ENCODE measurements at regions not wholly inside any gene's neighbourhood (a gene's known extent, or its start where the extent isn't known, plus 50 kb on each side); places are given as distances from the start of the nearest gene placed in this dataset.

DNA sequence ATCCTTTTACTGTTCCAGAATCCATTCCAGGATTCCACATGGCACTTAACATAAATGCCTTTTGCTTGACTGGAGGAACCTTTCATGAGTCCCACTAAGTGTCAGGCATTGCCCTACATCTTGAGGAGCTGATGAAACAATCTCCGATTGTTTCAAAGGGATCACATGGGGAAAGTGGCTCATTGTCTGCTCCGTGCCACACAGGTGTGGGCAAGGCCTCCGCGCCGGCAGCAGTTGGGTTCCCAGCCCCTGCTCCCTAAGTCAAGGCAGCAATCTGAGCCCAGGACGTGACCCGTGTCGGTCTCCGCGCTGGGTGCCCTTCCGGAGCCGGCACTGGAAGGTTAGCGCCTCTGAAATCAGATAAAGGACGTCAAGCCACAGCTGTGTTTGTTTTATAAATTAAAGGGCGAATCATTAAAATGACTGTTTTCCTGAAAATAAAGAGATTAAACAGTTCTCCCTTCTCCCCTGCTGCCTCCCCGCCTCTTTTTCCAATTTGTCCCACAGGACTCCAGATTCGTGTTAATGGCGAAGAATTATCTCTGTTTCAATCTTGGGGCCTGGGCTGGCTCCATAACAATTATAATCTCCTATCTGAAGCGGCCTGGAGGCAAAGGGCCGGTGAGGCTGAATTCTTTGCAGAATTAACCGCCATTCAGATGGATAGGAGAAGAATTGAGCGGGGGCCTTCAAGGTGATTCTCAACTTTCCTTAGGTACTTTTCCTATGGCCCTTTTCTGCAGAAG, 84.3 kb upstream of the FZD7 start:
- TF ChIP-seq EZH2 (IDR thresholded peaks at IDR 0.05; ENCODE audit: low read length), result no peak
- TF ChIP-seq, protein P1, sequence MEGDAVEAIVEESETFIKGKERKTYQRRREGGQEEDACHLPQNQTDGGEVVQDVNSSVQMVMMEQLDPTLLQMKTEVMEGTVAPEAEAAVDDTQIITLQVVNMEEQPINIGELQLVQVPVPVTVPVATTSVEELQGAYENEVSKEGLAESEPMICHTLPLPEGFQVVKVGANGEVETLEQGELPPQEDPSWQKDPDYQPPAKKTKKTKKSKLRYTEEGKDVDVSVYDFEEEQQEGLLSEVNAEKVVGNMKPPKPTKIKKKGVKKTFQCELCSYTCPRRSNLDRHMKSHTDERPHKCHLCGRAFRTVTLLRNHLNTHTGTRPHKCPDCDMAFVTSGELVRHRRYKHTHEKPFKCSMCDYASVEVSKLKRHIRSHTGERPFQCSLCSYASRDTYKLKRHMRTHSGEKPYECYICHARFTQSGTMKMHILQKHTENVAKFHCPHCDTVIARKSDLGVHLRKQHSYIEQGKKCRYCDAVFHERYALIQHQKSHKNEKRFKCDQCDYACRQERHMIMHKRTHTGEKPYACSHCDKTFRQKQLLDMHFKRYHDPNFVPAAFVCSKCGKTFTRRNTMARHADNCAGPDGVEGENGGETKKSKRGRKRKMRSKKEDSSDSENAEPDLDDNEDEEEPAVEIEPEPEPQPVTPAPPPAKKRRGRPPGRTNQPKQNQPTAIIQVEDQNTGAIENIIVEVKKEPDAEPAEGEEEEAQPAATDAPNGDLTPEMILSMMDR (optimal IDR thresholded peaks at IDR 0.05 in 1 of 3, IDR thresholded peaks at IDR 0.05 in 1 of 3, conservative IDR thresholded peaks at IDR 0.05 in 1 of 3; ENCODE audit: extremely low read depth in 1 of 3, insufficient read depth in 2 of 3, low read length in 3 of 3), result no peak
